IMR-90 (cell line): ENCODE measurements at regions not wholly inside any gene's neighbourhood (a gene's known extent, or its start where the extent isn't known, plus 50 kb on each side); places are given as distances from the start of the nearest gene placed in this dataset.

Experiments used
- ATAC-seq: fragments of 200-7000 bp; cut with Tn5 transposase; 2 replicates; pipeline ENCODE4 v1.9.1; 2020; ENCODE audit warnings: low read depth, mild to moderate bottlenecking, moderate library complexity
- BruUV-seq: library from RNA; stranded (reverse); fragments of 400-500 nt; replicated peaks from 2 replicates; lab custom pipeline; 2021; lab: Mats Ljungman, UMichigan
- CTCF ChIA-PET: fragments of 300-600 bp; formaldehyde crosslinking; extraction: SDS; loops from one replicate; lab custom pipeline; 2021; ENCODE audit warnings: antibody characterized with exemption; lab: Yijun Ruan, JAX
- POLR2A ChIA-PET: fragments of 300-600 bp; sonication (Branson Sonifier 250); formaldehyde crosslinking; loops from one replicate; lab custom pipeline; 2022; ENCODE audit warnings: antibody characterized with exemption; ENCODE audit not compliant: unreplicated experiment; lab: Charles Lee
- DNase-seq: peaks from one replicate; pipeline ENCODE4 v3.0.0; 2013
- H2AFZ ChIP-seq: replicated peaks from 2 replicates; pipeline ENCODE3; 2013; ENCODE audit warnings: low read length, mild to moderate bottlenecking; ENCODE audit not compliant: poor library complexity
- H2AK5ac ChIP-seq: 2 replicates; pipeline ENCODE4 v1.6.1; 2013; ENCODE audit warnings: low read depth, low read length, inconsistent platforms
- H2AK9ac ChIP-seq: replicated peaks from 2 replicates; pipeline ENCODE3; 2013; ENCODE audit warnings: mild to moderate bottlenecking, low read depth, low read length, moderate library complexity; ENCODE audit not compliant: poor library complexity
- H2BK120ac ChIP-seq: 2 replicates; pipeline ENCODE4 v1.6.1; 2013; ENCODE audit warnings: low read depth, low read length, inconsistent platforms
- H2BK15ac ChIP-seq: 3 replicates; pipeline ENCODE4 v1.6.1; 2013; ENCODE audit warnings: low read depth, low read length, inconsistent platforms
- H2BK20ac ChIP-seq: 2 replicates; pipeline ENCODE4 v1.6.1; 2013; ENCODE audit warnings: low read depth, mild to moderate bottlenecking, inconsistent platforms, low read length, moderate library complexity
- H2BK5ac ChIP-seq: 2 replicates; pipeline ENCODE4 v1.6.1; 2013; ENCODE audit warnings: mild to moderate bottlenecking, low read depth, low read length, inconsistent platforms; ENCODE audit not compliant: poor library complexity, severe bottlenecking
- H3K14ac ChIP-seq: replicated peaks from 2 replicates; pipeline ENCODE4 v1.6.1; 2013; ENCODE audit warnings: low read depth, low read length, inconsistent platforms
- H3K18ac ChIP-seq: 2 replicates; pipeline ENCODE4 v1.6.1; 2013; ENCODE audit warnings: low read depth, low read length, control low read depth
- H3K23ac ChIP-seq: 2 replicates; pipeline ENCODE4 v1.6.1; 2013; ENCODE audit warnings: low read depth, low read length, inconsistent platforms
- H3K27ac ChIP-seq: 2 replicates; pipeline ENCODE4 v1.5.1; 2013; ENCODE audit warnings: mild to moderate bottlenecking, control low read depth, low read length; ENCODE audit not compliant: insufficient read depth
- H3K27me3 ChIP-seq: 2 replicates; pipeline ENCODE4 v1.6.1; 2013; ENCODE audit warnings: low read length; ENCODE audit not compliant: control insufficient read depth, insufficient read depth
- H3K36me3 ChIP-seq: 2 replicates; pipeline ENCODE4 v1.6.1; 2013; ENCODE audit warnings: low read length, mixed read lengths; ENCODE audit not compliant: control insufficient read depth, insufficient read depth
- H3K4ac ChIP-seq: 2 replicates; pipeline ENCODE4 v1.6.1; 2013; ENCODE audit warnings: low read depth, low read length, inconsistent platforms
- H3K4me1 ChIP-seq: 2 replicates; pipeline ENCODE4 v1.6.1; 2013; ENCODE audit warnings: low read length, mixed read lengths; ENCODE audit not compliant: control insufficient read depth, insufficient read depth
- H3K4me2 ChIP-seq: 2 replicates; pipeline ENCODE4 v1.6.1; 2013; ENCODE audit warnings: low read depth, mild to moderate bottlenecking, control low read depth, low read length, moderate library complexity
- H3K4me3 ChIP-seq: 2 replicates; pipeline ENCODE4 v1.5.1; 2013; ENCODE audit warnings: low read depth, mild to moderate bottlenecking, control low read depth, low read length, moderate library complexity; ENCODE audit not compliant: insufficient read depth
- H3K56ac ChIP-seq: 2 replicates; pipeline ENCODE4 v1.6.1; 2013; ENCODE audit warnings: low read length, inconsistent platforms; ENCODE audit not compliant: insufficient read depth; ENCODE audit errors: extremely low read depth
- H3K79me1 ChIP-seq, 2 experiments: 2 replicates each; pipeline ENCODE4 v1.6.1; 2013; ENCODE audit warnings: low read length in 2 of 2, inconsistent platforms in 1 of 2, low read depth in 1 of 2
- H3K9ac ChIP-seq: 2 replicates; pipeline ENCODE4 v1.6.1; 2013; ENCODE audit warnings: low read depth, low read length, control low read depth
- H3K9me1 ChIP-seq: 2 replicates; pipeline ENCODE4 v1.6.1; 2013; ENCODE audit warnings: low read length, inconsistent platforms; ENCODE audit not compliant: insufficient read depth
- H3K9me3 ChIP-seq: 2 replicates; pipeline ENCODE4 v1.6.1; 2013; ENCODE audit warnings: low read length; ENCODE audit not compliant: control insufficient read depth, insufficient read depth
- H4K20me1 ChIP-seq: 2 replicates; pipeline ENCODE4 v1.6.1; 2013; ENCODE audit warnings: low read length, inconsistent platforms; ENCODE audit not compliant: insufficient read depth
- H4K5ac ChIP-seq: 2 replicates; pipeline ENCODE4 v1.6.1; 2013; ENCODE audit warnings: mild to moderate bottlenecking, low read depth, low read length, control low read depth
- H4K8ac ChIP-seq, 2 experiments: 2 replicates each; pipeline ENCODE4 v1.6.1; 2013; ENCODE audit warnings: low read depth in 2 of 2, low read length in 2 of 2, control low read depth in 1 of 2, inconsistent platforms in 1 of 2
- H4K91ac ChIP-seq: 2 replicates; pipeline ENCODE4 v1.6.1; 2013; ENCODE audit warnings: low read depth, low read length, inconsistent platforms; ENCODE audit not compliant: insufficient read depth
- BHLHE40 ChIP-seq: fragments of 150-350 bp; IDR thresholded peaks from 2 replicates; pipeline ENCODE4 v1.6.1; 2016; ENCODE audit warnings: mild to moderate bottlenecking, low read depth, low read length
- CEBPB ChIP-seq: IDR thresholded peaks from 2 replicates; pipeline ENCODE4 v1.6.1; 2012; ENCODE audit warnings: low read depth, low read length, improper control_type of control experiment
- CHD1 ChIP-seq: IDR thresholded peaks from 2 replicates; pipeline ENCODE4 v1.6.1; 2012; ENCODE audit warnings: low read depth, low read length, improper control_type of control experiment
- ELK1 ChIP-seq: fragments of 150-350 bp; IDR thresholded peaks from 2 replicates; pipeline ENCODE4 v1.6.1; 2016; ENCODE audit warnings: low read depth, mild to moderate bottlenecking, low read length, moderate library complexity, borderline replicate concordance
- MAZ ChIP-seq: IDR thresholded peaks from 2 replicates; pipeline ENCODE4 v1.6.1; 2012; ENCODE audit warnings: low read depth, mild to moderate bottlenecking, low read length, improper control_type of control experiment, moderate library complexity, borderline replicate concordance
- NFE2L2 ChIP-seq: fragments of 150-350 bp; IDR thresholded peaks from 2 replicates; pipeline ENCODE4 v1.6.1; 2016; ENCODE audit warnings: low read depth, mild to moderate bottlenecking, low read length
- POLR2A ChIP-seq: IDR thresholded peaks from 2 replicates; pipeline ENCODE4 v1.6.1; 2012; ENCODE audit warnings: mild to moderate bottlenecking, low read depth, low read length
- RFX5 ChIP-seq: IDR thresholded peaks from 2 replicates; pipeline ENCODE4 v1.8.0; 2012; ENCODE audit warnings: low read depth, mild to moderate bottlenecking, low read length, moderate library complexity
- WGBS, 2 experiments: methylation state at CpG; one replicate each; pipeline versions ENCODE4 v1.1.5 to v1.1.7; 2013; ENCODE audit warnings: missing lambda C conversion rate in 2 of 2; ENCODE audit not compliant: insufficient read length in 1 of 2; ENCODE audit errors: extremely low coverage in 2 of 2; 5-methylcytosine and 5-hydroxymethylcytosine counted together
- dilution Hi-C: fragments of 300-500 bp; cut with HindIII; formaldehyde crosslinking; loops from one replicate; pipeline ENCODE4 v1.14.3; 2018; ENCODE audit warnings: low sequenced_read_pairs; ENCODE audit not compliant: unreplicated experiment
- in situ Hi-C: fragments of 300-500 bp; cut with MboI; formaldehyde crosslinking; loops from 3 replicates; pipeline ENCODE4 v1.14.3; 2019; ENCODE audit warnings: low sequenced_read_pairs, inconsistent platforms, mixed read lengths
- intact Hi-C: fragments of 100-400 bp; cut with micrococcal nuclease; formaldehyde crosslinking; loops from 2 replicates; pipeline ENCODE4 v1.10.0; 2022

- H2BK15ac ChIP-seq = no peak overlapping the region
- no peak overlapping the region for H4K5ac ChIP-seq
- H2BK5ac ChIP-seq = no peak overlapping the region
- no peak overlapping the region for H3K18ac ChIP-seq
- ChIA-PET POLR2A (no interaction called here), CTCF (interaction anchor here (0.7 kb wide), 1 partner anchor 25 kb away, joined by 3 read pairs; no protein-coding TSS in a partner anchor)
- no peak overlapping the region for H3K27ac ChIP-seq
- H2BK120ac ChIP-seq = no peak overlapping the region
- H3K4ac ChIP-seq = no peak overlapping the region
- ATAC-seq (no peak), DNase-seq (no peak)
- intact Hi-C loops = no loop called here
- no TSS peak for BruUV-seq
- H3K4me1 ChIP-seq = no peaks in the 10 kb centered on the region
- H3K9me1 ChIP-seq = no peaks in the 10 kb centered on the region
- in situ Hi-C loops = no loop called here
- no peak overlapping the region for H2AK9ac ChIP-seq
- no peak overlapping the region for H2AFZ ChIP-seq
- no peaks in the 10 kb centered on the region for H3K9me3 ChIP-seq
- H3K36me3 ChIP-seq = no peaks in the 10 kb centered on the region
- no peak overlapping the region for H3K4me3 ChIP-seq
- no peak overlapping the region for H4K8ac ChIP-seq
- WGBS, 2 experiments = 53% methylated on average over 3 of the region's 5 CpGs; no CpG with 5 or more reads in 1 of the 2 experiments
- no peak overlapping the region for H3K4me2 ChIP-seq
- H3K23ac ChIP-seq = no peak overlapping the region
- H2BK20ac ChIP-seq = no peak overlapping the region
- no peaks in the 10 kb centered on the region for H3K27me3 ChIP-seq
- dilution Hi-C loops = no loop called here
- H4K20me1 ChIP-seq = no peaks in the 10 kb centered on the region
- H2AK5ac ChIP-seq = no peak overlapping the region
- no peaks in the 10 kb centered on the region for H3K79me1 ChIP-seq
- no peak overlapping the region for H3K9ac ChIP-seq
- H3K14ac ChIP-seq = no peak overlapping the region
- TF ChIP-seq CHD1 (no peak), MAZ (no peak), CEBPB (no peak), RFX5 (no peak), BHLHE40 (no peak), ELK1 (no peak), POLR2A (no peak), NFE2L2 (no peak)
- H4K91ac ChIP-seq = no peak overlapping the region
- H3K56ac ChIP-seq = no peak overlapping the region
These were observed 156.5 kb downstream of the ACTR3 start for GRCh38 chr2:114046373-114046772.
